NT2/D1 (cell line): ENCODE measurements at regions not wholly inside any gene's neighbourhood (a gene's known extent, or its start where the extent isn't known, plus 50 kb on each side); places are given as distances from the start of the nearest gene placed in this dataset.

Source experiments
- SUZ12 ChIP-seq: IDR thresholded peaks from 2 replicates; pipeline ENCODE4 v1.6.1; 2011; ENCODE audit not compliant: insufficient read length, insufficient read depth; ENCODE audit errors: extremely low read depth
- YY1 ChIP-seq: IDR thresholded peaks from 2 replicates; pipeline ENCODE4 v1.6.1; 2011; ENCODE audit not compliant: insufficient read length, insufficient read depth
- ZNF274 ChIP-seq: IDR thresholded peaks from 2 replicates; pipeline ENCODE4 v1.6.1; 2011; ENCODE audit warnings: mild to moderate bottlenecking, low read depth, low read length

DNA sequence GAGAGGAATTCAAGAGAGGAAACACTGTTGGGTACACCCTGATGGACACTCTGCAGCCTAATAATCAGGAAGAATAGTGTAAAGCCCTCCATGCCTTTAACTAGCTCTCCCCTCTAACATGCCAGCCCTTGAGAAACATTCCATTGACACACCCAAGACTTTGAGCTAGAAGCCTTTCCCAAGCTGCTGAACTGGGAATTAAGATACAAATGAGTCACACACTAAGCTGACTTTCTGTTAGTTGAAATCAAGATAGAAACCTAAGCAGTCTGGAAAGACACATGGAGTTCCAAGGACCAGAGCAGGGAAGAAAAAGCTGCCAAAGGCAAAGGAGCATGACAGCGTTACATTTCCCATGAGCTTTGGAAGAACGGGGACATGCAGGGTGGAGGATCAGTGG, 380.8 kb downstream of the NPHP4 start:
- TF ChIP-seq ZNF274: no peak
- TF ChIP-seq YY1: no peak
- no peak for TF ChIP-seq SUZ12
